Retina (tissue), 1 donor: ENCODE measurements at regions not wholly inside any gene's neighbourhood (a gene's known extent, or its start where the extent isn't known, plus 50 kb on each side); places are given as distances from the start of the nearest gene placed in this dataset.
"Not testable (repeated sequence)": the region's sequence is repeated elsewhere in the genome, so short reads cannot be mapped to it uniquely, and the experiment has no call there.

Experiments used
- DNase-seq: peaks from one replicate; pipeline ENCODE4 v3.0.0-alpha.2; 2016

DNA sequence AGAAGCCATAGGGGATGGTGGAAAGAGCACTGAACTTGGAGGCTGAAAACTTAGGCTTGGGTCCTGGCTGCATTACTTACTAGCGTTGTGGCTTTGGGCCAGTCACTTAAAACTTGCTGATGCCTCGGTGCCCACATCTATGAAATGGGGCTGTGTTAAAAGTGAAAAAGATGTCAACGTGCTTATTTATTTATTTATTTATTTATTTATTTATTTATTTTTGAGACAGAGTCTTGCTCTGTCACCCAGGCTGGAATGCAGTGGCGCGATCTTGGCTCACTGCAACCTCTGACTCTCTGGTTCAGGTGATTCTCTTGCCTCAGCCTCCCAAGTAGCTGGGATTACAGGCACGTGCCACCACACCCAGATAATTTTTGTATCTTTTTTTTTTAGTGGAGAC lies 94.3 kb downstream of the MRM1 start:
- DNase-seq = not testable (repeated sequence)

DNA sequence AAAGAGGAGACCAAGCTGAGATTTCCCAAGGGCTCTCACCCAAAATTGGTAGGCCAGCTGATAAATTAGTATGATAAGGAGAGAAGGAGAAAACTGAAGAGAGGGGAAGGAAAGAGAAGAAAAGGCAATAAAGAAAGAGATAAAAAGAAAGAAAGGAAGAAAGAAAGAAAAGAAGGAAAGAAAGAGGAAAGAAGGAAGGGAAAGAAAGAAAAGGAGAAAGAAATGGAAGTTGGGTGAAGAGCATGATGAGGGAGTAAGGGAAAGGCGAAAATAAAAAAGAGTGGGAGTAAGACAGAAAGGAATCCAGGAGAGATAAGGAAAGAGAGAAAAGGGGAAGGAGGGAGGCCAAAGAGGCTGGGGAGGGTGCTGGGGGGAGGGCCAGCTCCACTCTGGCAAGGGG lies 95.4 kb downstream of the MRM1 start:
- no peak for DNase-seq

DNA sequence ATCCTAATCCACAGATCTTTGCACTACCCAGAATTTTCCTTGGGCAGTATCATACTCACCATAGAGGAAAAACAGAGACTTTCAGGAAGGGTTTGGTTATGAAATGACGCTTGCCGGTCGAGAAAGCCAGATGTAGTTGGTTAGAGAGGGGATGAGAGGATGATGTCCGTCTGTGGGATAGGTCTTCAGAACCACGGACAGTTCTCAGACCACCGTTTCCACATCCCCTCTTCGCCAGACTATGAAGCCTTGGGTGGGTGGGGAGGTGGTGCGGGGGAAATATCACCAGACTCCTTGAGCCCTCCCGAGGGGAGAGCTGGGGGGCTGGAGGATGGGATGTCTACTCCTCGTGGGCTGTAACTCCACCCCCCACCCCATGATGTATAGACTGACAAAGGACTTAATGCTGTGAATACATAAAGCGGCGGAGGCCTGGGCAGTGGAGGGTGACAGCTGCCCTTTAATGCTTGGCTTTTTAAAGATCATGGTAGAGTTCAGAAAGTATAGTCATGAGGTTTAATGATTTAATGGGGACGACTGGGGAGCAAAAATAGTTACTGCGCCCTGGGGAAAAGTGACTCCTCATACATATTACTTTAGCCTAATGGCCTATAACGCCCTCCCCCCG lies 96.6 kb downstream of the MRM1 start:
- DNase-seq = no peak

DNA sequence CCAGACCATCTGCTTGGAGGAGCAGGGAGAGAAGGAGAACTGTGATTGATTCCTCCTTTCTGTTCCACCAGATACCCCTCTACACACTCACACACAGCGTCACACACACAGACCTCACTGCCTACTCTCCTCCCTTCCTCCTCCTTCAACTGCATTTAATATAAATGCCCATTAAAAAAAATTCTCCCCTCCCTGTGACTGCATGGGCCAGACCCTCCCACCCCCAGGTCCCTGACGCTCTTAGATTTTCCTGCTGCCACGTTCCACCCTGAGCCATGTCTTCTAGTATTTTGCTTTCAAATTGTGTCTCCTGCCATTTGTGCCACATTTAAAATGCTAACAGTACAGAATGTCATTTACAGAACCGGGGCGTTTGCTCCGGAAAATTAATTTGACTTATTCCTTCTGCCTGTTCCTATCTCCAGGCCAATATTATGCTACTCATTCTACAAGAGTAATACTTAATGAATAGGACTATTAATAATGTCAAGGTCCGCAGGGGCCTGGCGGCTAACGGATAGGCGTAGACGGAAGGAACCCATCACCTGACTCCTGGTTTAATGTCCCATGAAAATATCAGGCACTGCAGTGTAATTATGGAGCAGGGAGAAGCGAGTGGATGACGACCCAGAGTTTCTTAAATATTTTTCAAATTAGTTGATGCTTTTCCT lies 100.2 kb downstream of the MRM1 start:
- peak; percentile 26 for DNase-seq

DNA sequence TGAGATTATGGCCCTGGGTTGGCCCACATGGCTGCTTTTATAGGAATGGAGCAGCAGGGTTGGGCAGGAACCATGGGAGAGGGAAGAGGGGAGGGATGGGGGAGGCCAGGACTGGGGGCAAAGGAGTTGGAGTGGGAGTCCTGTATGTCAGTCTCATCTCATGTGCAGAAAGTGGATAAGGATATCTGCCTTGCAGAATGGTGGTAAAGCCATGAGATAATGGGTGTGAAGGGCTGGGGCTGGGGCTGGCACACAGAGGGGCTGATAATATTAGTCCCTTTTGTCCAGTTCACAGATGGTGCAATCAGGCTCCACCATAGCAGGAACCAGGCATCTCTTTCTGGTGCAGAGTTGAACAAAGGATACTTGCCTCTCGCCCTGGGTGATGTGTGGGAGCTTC lies 101.3 kb downstream of the MRM1 start:
- no peak for DNase-seq

DNA sequence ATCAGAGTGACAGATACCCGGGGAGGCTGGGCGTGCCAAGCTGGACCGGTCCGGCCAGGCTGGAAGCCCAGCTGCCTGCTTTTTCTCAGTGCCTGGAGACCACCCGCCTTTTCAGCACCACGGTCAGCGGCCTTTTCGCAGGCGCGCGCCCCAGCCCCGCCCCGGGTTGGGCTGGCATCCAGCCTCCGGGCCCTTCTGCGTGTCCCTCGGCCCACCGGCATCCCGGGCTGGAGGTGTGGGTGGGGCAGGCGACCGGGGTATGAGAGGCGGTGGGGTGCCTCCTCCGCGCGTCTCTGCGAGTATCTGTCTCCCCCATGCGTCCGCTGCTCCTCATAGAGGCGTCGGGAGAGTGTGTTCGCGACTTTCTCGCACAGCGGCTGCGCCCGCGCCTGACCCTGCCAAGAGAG lies 102.5 kb downstream of the MRM1 start:
- DNase-seq = peak; percentile 86

DNA sequence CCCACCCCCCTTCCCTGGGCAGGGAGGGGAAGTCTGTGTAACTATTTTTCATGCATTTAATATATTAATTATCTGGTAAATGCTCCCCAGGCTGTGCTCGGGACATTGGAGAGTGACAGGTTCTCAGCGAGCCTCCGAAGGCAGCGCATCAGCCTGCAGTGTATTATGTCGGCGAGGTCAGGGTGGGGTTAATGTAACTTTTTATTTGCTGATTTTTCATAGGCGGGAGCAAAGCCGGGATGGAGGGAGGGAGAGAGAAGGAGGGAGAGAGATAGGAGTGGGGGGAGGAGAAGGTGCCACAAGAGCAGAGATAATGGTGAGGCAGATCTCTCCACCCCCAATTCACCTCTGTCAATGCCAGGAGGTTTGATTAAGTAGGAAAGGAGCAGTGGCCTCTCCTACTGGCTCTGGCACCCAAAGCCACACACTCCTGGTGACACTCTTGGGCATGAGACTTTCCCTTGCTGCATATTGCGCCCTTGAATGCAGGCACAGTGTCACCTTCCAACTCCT lies 104.0 kb downstream of the MRM1 start:
- DNase-seq = no peak

DNA sequence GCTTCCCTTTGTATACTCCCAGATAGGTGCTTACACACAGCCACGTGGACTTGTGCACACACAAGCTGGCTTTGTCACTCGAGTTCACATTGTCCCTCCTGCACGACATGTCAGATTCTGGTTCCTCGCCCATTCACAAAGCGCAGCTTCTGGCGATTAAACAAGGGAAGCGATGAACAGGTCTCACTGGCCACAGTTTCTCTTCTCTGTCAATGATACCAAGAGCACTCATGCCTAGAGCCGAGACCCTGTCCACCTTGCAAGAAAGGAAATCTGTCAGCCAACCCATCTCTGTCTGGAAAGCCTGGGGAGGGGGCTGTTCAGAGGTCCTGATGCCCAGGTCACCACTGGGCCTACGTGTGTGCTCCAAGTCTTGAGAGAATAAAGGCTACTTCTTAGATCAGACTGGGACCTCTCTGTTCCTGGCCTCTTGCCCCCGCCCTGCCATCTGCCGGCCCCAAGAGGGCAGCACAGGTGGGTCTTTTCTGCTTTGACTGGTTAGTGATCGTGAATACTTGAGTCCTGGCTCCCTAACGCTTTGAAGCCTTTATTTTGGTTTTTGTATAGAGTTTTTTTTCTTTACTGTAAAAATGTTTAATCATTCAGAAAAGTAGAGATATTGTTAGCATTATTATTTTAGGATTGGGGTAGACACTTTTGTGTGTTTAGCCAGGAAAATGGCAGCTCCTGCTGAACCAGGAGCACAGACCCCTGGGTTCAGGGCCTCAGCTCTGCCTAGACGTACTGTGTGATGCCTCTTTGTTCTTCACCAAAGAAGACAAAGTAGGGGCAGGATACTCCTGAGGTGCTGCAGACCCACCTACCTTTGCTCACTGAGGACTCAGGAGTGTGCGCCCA lies 104.7 kb downstream of the MRM1 start:
- DNase-seq = peak; percentile 51

DNA sequence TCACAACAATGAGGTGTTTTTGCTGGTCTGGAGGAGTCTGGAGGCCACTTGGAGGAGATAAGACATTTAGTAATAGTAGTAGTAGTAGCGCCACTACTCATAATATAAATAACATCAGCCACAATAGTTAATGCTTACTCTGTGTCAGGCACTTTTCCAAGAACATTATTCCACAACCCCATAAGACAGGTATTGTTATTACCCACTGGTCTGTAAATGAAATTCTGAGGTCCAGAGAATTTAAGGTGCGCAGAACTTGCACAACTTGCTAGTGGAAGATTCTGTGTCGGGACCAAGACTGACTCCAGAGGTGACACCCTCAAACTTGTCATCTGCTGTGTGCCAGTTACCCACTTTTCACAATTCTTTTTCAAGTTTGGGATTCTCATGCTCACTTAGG lies 106.5 kb downstream of the MRM1 start:
- no peak for DNase-seq

DNA sequence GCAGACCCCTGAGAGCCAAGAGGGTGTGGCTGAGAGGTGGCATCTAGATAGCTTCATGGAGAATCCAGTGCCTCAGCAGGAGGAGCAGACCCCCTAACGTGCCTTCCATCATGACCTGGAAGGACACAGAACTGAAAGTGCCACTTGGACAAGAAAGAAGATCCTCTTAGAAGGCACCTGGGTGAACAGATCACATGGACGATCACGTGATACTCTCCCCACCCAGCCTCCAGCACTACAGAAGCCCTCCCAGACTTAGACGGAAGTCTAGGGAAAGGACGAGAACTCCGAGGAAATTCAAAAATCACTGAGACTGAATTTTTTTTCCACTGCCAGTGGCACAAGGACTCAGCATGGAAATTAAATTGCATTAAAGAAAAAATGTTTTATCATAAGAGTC lies 113.4 kb downstream of the MRM1 start:
- no peak for DNase-seq

DNA sequence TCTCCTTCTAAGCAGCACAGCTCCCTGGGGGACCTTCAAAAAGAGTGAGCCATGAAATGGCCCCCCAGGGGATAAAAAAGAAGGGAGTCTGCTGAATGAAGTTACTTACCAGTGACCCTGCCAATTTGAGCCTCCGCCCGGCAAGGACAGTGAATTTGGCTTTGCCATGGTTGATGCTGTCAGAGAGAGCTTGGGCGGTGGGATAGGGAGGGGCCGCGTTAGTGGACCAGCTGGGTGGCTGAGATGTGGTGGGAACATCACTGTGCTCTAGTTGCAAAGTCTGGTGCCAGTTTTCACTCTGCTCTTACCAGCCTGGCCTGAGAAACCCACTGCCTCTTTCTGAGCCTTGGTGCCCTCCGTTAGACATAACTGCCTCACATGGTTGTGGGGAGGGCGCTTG lies 114.6 kb downstream of the MRM1 start:
- no peak for DNase-seq

DNA sequence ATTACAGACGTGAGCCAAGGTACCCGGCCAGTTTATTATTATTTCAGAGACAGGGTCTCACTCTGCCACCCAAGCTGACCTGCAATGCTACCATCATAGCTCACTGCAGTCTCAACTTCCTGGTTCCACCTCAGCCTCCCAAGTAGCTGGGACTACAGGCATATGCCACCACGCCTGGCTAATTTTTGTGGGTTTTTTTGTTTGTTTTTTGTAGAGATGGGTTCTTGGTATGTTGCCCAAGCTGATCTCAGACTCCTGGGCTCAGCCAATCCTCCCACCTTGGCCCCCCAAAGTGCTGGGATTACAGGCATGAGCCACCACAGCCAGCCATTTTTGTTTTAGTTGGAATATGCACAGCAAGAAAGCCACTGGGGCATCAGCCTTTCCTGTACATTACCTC lies 115.7 kb downstream of the MRM1 start:
- no peak for DNase-seq

DNA sequence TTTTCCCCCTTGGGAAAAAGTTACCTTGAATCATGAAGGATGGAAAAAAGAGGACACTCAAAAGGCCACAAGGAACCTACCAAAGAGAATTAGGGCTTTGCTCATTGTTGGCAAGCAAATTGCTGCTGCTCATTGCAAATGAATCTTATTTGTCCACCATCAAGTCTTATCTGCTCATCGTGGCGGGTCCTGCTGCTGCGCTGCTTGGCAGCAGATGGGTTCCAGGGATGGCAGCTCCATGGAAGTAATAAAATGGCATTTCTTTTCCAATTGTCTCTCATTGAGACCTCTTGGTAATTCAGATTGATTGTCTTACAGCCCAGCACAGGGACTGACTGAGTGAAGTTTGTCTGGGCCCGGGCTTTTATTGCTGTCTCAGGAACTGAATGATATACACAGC lies 118.7 kb downstream of the MRM1 start:
- DNase-seq = no peak

DNA sequence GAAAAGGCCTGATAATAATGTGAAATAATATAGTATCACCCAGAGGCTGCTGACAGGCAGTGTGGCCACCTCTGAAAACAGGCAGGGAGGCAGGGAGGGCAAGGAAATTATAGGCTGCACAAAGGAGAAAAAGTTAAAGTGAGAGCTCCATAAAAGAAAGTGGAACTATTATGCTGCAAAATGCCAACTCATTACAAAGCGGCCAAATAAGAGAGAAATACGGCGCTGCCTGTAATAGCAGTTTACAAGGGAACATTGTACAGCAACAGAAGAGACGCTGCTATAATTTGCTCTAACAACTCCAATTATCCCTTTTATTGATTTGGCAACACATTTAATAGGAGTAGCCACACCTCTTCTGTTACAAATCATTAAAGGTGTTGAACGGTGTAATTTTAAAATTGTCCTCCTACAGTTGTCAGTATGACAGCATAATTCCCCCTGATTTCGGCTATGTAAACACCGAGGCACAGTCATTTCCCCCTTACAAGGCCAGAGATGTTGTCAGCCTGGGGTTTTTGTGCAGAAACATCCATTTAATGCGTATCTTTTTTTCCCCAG lies 120.3 kb downstream of the MRM1 start:
- no peak for DNase-seq

DNA sequence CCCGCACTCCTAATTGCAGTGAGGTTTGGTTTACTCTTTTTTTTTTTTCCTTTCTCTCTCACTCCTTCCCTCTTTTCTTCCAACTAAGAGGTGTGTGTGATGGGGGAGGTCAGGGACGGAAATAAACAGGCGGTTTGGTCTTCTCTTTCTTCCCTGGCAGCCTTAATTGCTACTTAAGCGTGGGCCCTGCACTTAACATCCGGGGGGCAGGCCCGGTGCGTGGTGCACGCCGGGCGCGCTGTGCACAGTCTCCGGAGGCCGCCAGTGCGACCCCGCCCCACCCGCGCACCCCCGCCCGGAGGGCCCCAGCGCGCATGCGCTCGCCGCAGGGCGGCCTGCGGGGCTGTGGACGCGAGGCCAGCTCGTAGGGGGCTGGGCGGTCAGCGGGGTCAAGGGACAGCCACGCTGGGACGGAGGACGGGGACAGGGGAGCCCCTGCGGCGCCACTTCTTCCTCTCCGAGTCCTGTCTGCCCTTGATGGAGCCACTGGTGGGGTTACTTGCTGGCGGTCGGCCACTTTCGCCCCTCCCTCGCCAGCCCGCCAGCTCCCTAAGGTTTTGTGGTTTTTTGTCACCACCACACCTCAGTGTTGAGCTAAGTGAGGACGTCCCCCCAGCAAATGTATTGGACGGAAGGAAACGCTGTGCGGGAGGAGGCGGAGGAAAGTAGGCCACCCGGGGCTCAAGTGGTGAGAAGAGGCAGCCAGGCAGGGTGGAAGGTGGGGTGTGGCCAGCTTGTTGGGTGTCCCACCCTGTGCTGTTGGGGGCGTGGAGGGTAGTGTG lies 120.9 kb downstream of the MRM1 start:
- peak; percentile 81 for DNase-seq

DNA sequence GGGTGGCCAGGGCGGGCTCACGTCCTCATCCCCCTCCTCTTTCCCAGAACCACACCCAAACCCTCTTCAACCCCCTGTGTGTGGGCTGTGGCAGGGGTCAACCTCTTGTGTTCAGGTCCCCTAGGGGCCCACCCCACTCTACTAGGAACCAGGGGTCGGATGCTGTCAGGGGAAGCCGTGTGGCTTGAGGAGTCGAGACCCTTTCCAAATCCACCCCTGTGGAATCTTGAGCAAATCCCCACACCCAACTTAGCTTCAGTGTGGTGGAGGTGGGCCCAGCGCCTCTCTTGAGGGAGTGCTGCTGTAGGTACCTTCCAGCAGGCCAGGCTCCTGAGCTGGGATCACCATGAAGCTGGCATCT lies 121.5 kb downstream of the MRM1 start:
- DNase-seq = no peak

DNA sequence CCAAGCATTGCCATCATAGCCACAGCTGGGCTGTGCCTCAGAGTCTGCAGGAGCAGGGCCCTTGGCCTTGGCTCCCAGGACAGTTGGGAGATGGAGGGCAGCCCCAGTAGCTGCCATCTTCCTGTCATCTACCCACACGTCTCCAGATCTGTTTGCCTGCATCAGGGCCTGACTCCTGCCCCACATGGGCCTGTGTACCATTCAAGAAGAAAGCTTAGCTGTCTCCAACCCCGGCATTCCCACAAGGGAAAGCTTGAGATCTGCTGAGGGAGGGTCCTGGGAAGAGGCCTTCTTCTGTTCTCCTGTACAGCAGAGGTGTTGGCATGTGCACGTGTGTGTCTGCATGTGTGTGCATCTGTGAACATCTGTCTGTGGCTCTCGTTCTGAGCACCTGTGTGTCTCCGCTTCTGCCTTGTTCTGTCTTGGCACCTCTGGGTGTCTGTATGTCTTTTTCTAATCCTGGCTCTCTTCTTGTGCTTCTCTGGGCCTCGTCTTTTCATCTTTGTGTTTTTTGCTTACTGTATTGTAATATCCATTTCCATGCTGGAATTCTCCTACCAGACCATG lies 122.2 kb downstream of the MRM1 start:
- DNase-seq = no peak

DNA sequence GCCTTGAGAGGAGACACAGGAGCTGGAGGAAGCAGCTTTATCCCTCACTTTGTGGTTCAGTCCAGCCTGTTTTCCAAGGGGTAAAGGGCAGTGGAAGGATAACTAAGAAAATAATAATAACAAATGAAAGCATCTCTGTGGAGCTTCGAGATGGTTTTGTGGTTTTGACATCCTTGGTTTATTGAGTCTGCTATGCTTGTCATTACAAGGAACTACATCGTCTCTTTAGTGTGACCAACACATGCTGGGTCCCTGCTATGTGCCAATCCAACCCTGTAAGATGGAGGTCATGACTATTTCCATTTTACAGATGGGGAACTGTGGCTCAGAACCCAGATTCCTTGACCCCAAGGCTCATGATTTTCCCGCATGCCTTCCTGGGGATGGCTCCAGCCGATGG lies 124.8 kb downstream of the MRM1 start:
- no peak for DNase-seq

DNA sequence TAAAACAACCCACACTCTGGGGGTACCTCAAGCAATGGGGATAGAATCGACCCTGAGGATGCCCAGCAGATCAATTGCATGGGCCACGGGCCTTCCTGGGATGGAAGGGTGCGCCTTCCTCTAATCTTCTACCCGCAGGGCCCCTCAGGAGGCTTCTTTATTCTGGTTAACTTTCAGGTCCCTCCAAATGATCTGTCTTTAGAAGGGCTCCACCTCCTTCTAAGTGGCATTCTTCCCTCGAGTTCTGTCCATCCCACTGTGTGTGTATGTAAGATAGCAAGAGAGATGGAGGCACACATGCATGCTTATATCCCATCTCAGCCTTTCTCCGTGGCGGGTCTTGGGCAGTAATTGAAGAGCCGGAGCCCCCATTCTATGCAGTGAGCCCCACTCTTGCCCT lies 125.7 kb downstream of the MRM1 start:
- DNase-seq = no peak

DNA sequence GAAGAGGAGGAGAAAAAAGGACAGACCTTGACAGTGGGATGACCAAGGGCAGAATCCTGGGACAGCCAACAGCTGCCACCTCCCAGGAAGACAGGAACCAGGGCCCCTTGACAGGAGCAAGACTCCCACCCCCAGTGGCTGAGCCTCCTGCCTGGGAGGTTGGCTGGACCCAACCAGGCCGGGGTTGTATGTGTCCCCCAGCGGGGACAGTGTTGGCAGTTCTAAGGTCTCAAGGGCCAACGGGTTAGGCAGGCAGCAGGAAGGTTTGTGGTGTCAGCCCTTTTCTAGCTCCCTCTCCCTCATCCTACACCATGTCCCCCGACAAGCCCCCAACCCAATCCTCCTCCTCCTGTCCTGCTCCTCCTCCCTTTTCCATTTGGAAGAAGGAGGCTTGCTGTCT lies 126.2 kb downstream of the MRM1 start:
- DNase-seq = peak; percentile 39

DNA sequence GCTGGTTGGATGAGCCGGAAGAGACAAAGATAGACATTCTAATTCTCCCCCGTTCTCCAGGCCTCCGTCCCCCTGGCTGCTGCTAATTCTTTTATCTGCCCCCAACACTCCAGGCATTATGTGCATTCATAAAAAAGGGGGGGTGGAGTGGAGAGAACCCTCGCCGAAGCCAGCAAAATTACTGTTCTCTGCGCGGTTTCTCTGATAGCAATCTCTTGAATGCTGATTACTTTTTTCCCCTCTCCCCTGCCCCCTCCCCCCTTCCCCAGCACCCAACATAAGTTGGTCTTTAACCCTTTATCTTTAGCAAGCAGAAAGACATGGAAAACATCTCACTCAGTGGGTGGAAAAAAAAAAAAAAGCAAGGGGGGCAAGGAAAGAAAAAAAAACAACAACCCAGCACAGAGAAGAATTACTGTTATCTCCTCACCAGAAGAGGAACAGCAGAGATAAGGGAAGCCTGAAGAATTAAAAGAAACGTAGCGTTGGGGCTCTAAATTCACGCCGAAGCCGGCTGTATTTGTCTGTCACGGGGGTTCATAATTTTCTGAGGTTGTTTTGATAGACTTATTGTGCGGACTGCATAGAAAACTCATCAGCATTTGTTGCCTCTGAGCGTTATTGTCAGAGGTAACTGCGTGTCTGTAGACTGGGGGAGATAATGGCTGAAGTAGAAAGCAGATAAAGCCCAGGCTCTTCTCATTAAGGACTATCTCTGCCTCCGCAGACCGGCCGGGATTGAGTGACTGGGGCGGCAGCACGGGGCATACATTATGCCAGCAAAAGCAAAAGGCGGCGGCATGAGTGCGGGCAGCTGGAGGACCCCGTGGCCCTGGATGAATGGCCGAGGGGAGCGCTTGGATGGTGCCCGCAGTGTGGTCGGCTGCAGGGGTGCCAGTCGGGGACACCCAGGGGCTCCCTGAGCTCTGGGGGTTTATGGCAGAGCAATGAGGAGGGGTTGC lies 126.9 kb downstream of the MRM1 start:
- DNase-seq = peak; percentile 42
